Neuronal stem cell (in vitro differentiated cells): ENCODE measurements at regions not wholly inside any gene's neighbourhood (a gene's known extent, or its start where the extent isn't known, plus 50 kb on each side); places are given as distances from the start of the nearest gene placed in this dataset.
A peak's percentile ranks its signal among the peaks of the same experiment; 100 is the strongest.

Experiments
- DNase-seq: peaks from one replicate; pipeline ENCODE4 v3.0.0-alpha.2; 2013; ENCODE audit warnings: low spot score
- H2AFZ ChIP-seq: one replicate; pipeline ENCODE4 v1.6.1; 2013; ENCODE audit warnings: mild to moderate bottlenecking, low read length, inconsistent platforms
- H2AK5ac ChIP-seq: 2 replicates; pipeline ENCODE4 v1.6.1; 2013; ENCODE audit warnings: low read depth, mild to moderate bottlenecking, inconsistent platforms, low read length, moderate library complexity, mixed read lengths
- H2BK120ac ChIP-seq: 2 replicates; pipeline ENCODE4 v1.6.1; 2013; ENCODE audit warnings: low read depth, mild to moderate bottlenecking, inconsistent platforms, low read length, moderate library complexity, mixed read lengths
- H2BK12ac ChIP-seq: one replicate; pipeline ENCODE4 v1.6.1; 2013; ENCODE audit warnings: low read length, inconsistent platforms
- H2BK15ac ChIP-seq: 2 replicates; pipeline ENCODE4 v1.6.1; 2013; ENCODE audit warnings: mild to moderate bottlenecking, low read length, inconsistent platforms, mixed read lengths
- H2BK5ac ChIP-seq: one replicate; pipeline ENCODE4 v1.6.1; 2013; ENCODE audit warnings: inconsistent platforms, mild to moderate bottlenecking, low read length, moderate library complexity
- H3K14ac ChIP-seq: one replicate; pipeline ENCODE4 v1.6.1; 2013; ENCODE audit warnings: low read length, inconsistent platforms
- H3K18ac ChIP-seq: 2 replicates; pipeline ENCODE4 v1.6.1; 2013; ENCODE audit warnings: low read length, inconsistent platforms
- H3K23ac ChIP-seq: 2 replicates; pipeline ENCODE4 v1.6.1; 2013; ENCODE audit warnings: low read depth, mild to moderate bottlenecking, mixed read lengths, low read length, inconsistent platforms; ENCODE audit not compliant: poor library complexity
- H3K27ac ChIP-seq: replicated peaks from 3 replicates; pipeline ENCODE4 v1.5.1; 2013; ENCODE audit warnings: low read length, inconsistent platforms
- H3K27me3 ChIP-seq, 3 experiments: 2 replicates each; pipeline ENCODE4 v1.6.1; 2013; ENCODE audit warnings: low read length in 3 of 3, mild to moderate bottlenecking in 2 of 3, inconsistent platforms in 1 of 3, low read depth in 1 of 3, mixed read lengths in 1 of 3, moderate library complexity in 1 of 3; ENCODE audit not compliant: control insufficient read depth in 3 of 3, insufficient read depth in 3 of 3
- H3K36me3 ChIP-seq, 2 donors: replicated peaks in 1 of 2; 2 replicates each; pipeline ENCODE4 v1.6.1; 2013; ENCODE audit warnings: low read length in 2 of 2; ENCODE audit not compliant: control insufficient read depth in 2 of 2, insufficient read depth in 2 of 2
- H3K4ac ChIP-seq: 2 replicates; pipeline ENCODE4 v1.6.1; 2013; ENCODE audit warnings: inconsistent platforms, mild to moderate bottlenecking, low read length, moderate library complexity
- H3K4me1 ChIP-seq, 2 donors: 1 replicate in 1 of 2; 2 replicates in 1 of 2; pipeline ENCODE4 v1.6.1; 2013; ENCODE audit warnings: low read length in 2 of 2, low read depth in 1 of 2; ENCODE audit not compliant: control insufficient read depth in 2 of 2, insufficient read depth in 1 of 2
- H3K4me2 ChIP-seq: one replicate; pipeline ENCODE4 v1.6.1; 2013; ENCODE audit warnings: mild to moderate bottlenecking, low read length, inconsistent platforms; ENCODE audit not compliant: insufficient read depth, poor library complexity, severe bottlenecking
- H3K4me3 ChIP-seq, 2 donors: 2 replicates each; pipeline ENCODE4 v1.5.1; 2013; ENCODE audit warnings: low read length in 2 of 2, mild to moderate bottlenecking in 2 of 2, inconsistent platforms in 1 of 2, moderate library complexity in 1 of 2
- H3K79me1 ChIP-seq: one replicate; pipeline ENCODE4 v1.6.1; 2013; ENCODE audit warnings: low read depth, mild to moderate bottlenecking, inconsistent platforms, low read length, moderate library complexity
- H3K9ac ChIP-seq: one replicate; pipeline ENCODE4 v1.6.1; 2013; ENCODE audit warnings: mild to moderate bottlenecking, low read depth, low read length, inconsistent platforms; ENCODE audit not compliant: poor library complexity
- H3K9me3 ChIP-seq, 2 donors: replicated peaks in 1 of 2; 2 replicates each; pipeline versions ENCODE3 to v1.6.1; 2013; ENCODE audit warnings: low read length in 2 of 2, mild to moderate bottlenecking in 2 of 2, inconsistent platforms in 1 of 2, low read depth in 1 of 2, mixed read lengths in 1 of 2, moderate library complexity in 1 of 2; ENCODE audit not compliant: control insufficient read depth in 2 of 2, insufficient read depth in 1 of 2
- H4K8ac ChIP-seq: one replicate; pipeline ENCODE4 v1.6.1; 2013; ENCODE audit warnings: low read depth, mild to moderate bottlenecking, inconsistent platforms, low read length, moderate library complexity
- H4K91ac ChIP-seq: one replicate; pipeline ENCODE4 v1.6.1; 2013; ENCODE audit warnings: low read length, low read depth, mild to moderate bottlenecking, inconsistent platforms; ENCODE audit not compliant: poor library complexity
- WGBS, 2 donors: extraction: QIAGEN DNeasy Blood & Tissue Kit; methylation state at CpG; one replicate each; pipeline ENCODE4 v1.1.7; 2013; ENCODE audit warnings: missing lambda C conversion rate in 2 of 2, mixed read lengths in 1 of 2; ENCODE audit not compliant: insufficient read length in 2 of 2, insufficient replicate concordance in 1 of 2; ENCODE audit errors: extremely low coverage in 2 of 2; 5-methylcytosine and 5-hydroxymethylcytosine counted together

- Histone ChIP-seq H4K8ac (no peak overlapping the region), H3K4me2 (no peak overlapping the region), H2BK5ac (no peak overlapping the region), H2BK12ac (no peak overlapping the region), H2BK15ac (no peak overlapping the region), H4K91ac (no peak overlapping the region), H3K4ac (no peak overlapping the region), H3K36me3 (no peaks in the 10 kb centered on the region), H3K9ac (no peak overlapping the region), H2AFZ (no peak overlapping the region), H3K14ac (no peak overlapping the region), H3K18ac (no peak overlapping the region), H3K23ac (no peak overlapping the region), H3K9me3 (no peaks in the 10 kb centered on the region), H3K4me1 (peaks cover 6 to 17% of the 10 kb centered on the region in 2 donors), H3K79me1 (no peaks in the 10 kb centered on the region), H3K4me3 (no peak overlapping the region), H2AK5ac (no peak overlapping the region), H3K27me3 (no peaks in the 10 kb centered on the region), H3K27ac (no peak overlapping the region), H2BK120ac (no peak overlapping the region)
- no peak for DNase-seq
- WGBS, 2 donors = no CpG with 5 or more reads among the region's 3 CpGs
Observed at GRCh38 chr3:137110392-137110996, 152.7 kb downstream of the IL20RB start.

- no peak overlapping the region for H2BK120ac ChIP-seq
- H2AK5ac ChIP-seq = no peak overlapping the region
- H3K9ac ChIP-seq = no peak overlapping the region
- H2BK12ac ChIP-seq = no peak overlapping the region
- H2BK15ac ChIP-seq = no peak overlapping the region
- no peak overlapping the region for H3K18ac ChIP-seq
- no peaks in the 10 kb centered on the region for H3K9me3 ChIP-seq
- H3K79me1 ChIP-seq = no peaks in the 10 kb centered on the region
- H4K8ac ChIP-seq = no peak overlapping the region
- no peak overlapping the region for H2BK5ac ChIP-seq
- no peak for DNase-seq
- H3K27ac ChIP-seq = no peak overlapping the region
- H3K4ac ChIP-seq = no peak overlapping the region
- H3K4me3 ChIP-seq = no peak overlapping the region
- H3K36me3 ChIP-seq = no peaks in the 10 kb centered on the region
- H2AFZ ChIP-seq = no peak overlapping the region
- H3K4me2 ChIP-seq = no peak overlapping the region
- no peak overlapping the region for H4K91ac ChIP-seq
- H3K4me1 ChIP-seq = peaks cover 6 to 9% of the 10 kb centered on the region in 2 donors
- no peak overlapping the region for H3K14ac ChIP-seq
- no CpG with 5 or more reads among the region's 8 CpGs for WGBS, 2 donors
- no peak overlapping the region for H3K23ac ChIP-seq
- H3K27me3 ChIP-seq = no peaks in the 10 kb centered on the region
Observed at GRCh38 chr3:137111497-137111896, 153.7 kb downstream of the IL20RB start.

- no peak overlapping the region for H3K4ac ChIP-seq
- no peak overlapping the region for H3K18ac ChIP-seq
- no peak overlapping the region for H2BK15ac ChIP-seq
- no peak for DNase-seq
- H3K9ac ChIP-seq = no peak overlapping the region
- H3K23ac ChIP-seq = no peak overlapping the region
- no peak overlapping the region for H2AFZ ChIP-seq
- no peak overlapping the region for H3K14ac ChIP-seq
- H2BK12ac ChIP-seq = no peak overlapping the region
- H3K36me3 ChIP-seq = no peaks in the 10 kb centered on the region
- H2BK5ac ChIP-seq = no peak overlapping the region
- no peak overlapping the region for H2AK5ac ChIP-seq
- no peaks in the 10 kb centered on the region for H3K79me1 ChIP-seq
- no peak overlapping the region for H3K4me2 ChIP-seq
- H2BK120ac ChIP-seq = no peak overlapping the region
- H3K27me3 ChIP-seq = no peaks in the 10 kb centered on the region
- no peak overlapping the region for H3K27ac ChIP-seq
- H3K9me3 ChIP-seq = no peaks in the 10 kb centered on the region
- H4K8ac ChIP-seq = no peak overlapping the region
- H3K4me3 ChIP-seq = no peak overlapping the region
- no peak overlapping the region for H4K91ac ChIP-seq
- H3K4me1 ChIP-seq = peaks cover 0 to under 1% of the 10 kb centered on the region in 2 donors
Observed at GRCh38 chr3:137116619-137117018, 158.8 kb downstream of the IL20RB start.

GRCh38 chr3:137121704-137122314 is 164.0 kb downstream of the IL20RB start:
- H3K9me3 ChIP-seq = no peaks in the 10 kb centered on the region
- H3K27me3 ChIP-seq = no peaks in the 10 kb centered on the region
- DNase-seq = peak; percentile 24
- H3K23ac ChIP-seq = no peak overlapping the region
- no CpG with 5 or more reads among the region's 3 CpGs for WGBS, 2 donors
- H2BK120ac ChIP-seq = no peak overlapping the region
- no peak overlapping the region for H4K91ac ChIP-seq
- H3K27ac ChIP-seq = no peak overlapping the region
- H3K4ac ChIP-seq = no peak overlapping the region
- no peaks in the 10 kb centered on the region for H3K79me1 ChIP-seq
- H3K4me2 ChIP-seq = no peak overlapping the region
- H2BK12ac ChIP-seq = no peak overlapping the region
- no peak overlapping the region for H3K4me3 ChIP-seq
- no peak overlapping the region for H2BK5ac ChIP-seq
- no peak overlapping the region for H3K9ac ChIP-seq
- H2AFZ ChIP-seq = no peak overlapping the region
- no peak overlapping the region for H4K8ac ChIP-seq
- no peaks in the 10 kb centered on the region for H3K4me1 ChIP-seq
- no peaks in the 10 kb centered on the region for H3K36me3 ChIP-seq
- H2BK15ac ChIP-seq = no peak overlapping the region
- no peak overlapping the region for H3K18ac ChIP-seq
- no peak overlapping the region for H3K14ac ChIP-seq
- H2AK5ac ChIP-seq = no peak overlapping the region
